IPS DF 6.9 (cell line): ENCODE measurements at regions not wholly inside any gene's neighbourhood (a gene's known extent, or its start where the extent isn't known, plus 50 kb on each side); places are given as distances from the start of the nearest gene placed in this dataset.

Experiments used
- DNase-seq: peaks from one replicate; pipeline ENCODE4 v3.0.0-alpha.2; 2013; ENCODE audit warnings: low read depth, low spot score
- H3K27ac ChIP-seq: one replicate; pipeline ENCODE4 v1.5.1; 2013; ENCODE audit warnings: low read length, control low read depth
- H3K27me3 ChIP-seq: 2 replicates; pipeline ENCODE4 v1.6.1; 2013; ENCODE audit warnings: mild to moderate bottlenecking, low read length; ENCODE audit not compliant: control insufficient read depth, insufficient read depth
- H3K36me3 ChIP-seq: 2 replicates; pipeline ENCODE4 v1.6.1; 2013; ENCODE audit warnings: low read length; ENCODE audit not compliant: control insufficient read depth, insufficient read depth
- H3K4me1 ChIP-seq: 2 replicates; pipeline ENCODE4 v1.6.1; 2013; ENCODE audit warnings: low read length; ENCODE audit not compliant: control insufficient read depth, insufficient read depth
- H3K4me3 ChIP-seq: 2 replicates; pipeline ENCODE4 v1.5.1; 2013; ENCODE audit warnings: mild to moderate bottlenecking, low read length
- H3K9me3 ChIP-seq: 2 replicates; pipeline ENCODE4 v1.6.1; 2013; ENCODE audit warnings: low read length, inconsistent platforms; ENCODE audit not compliant: control insufficient read depth, insufficient read depth
- WGBS: extraction: QIAGEN DNeasy Blood & Tissue Kit; methylation state at CpG from one replicate; pipeline ENCODE4 v1.1.7; 2013; ENCODE audit warnings: mixed read lengths, missing lambda C conversion rate; ENCODE audit not compliant: insufficient read length, insufficient coverage; 5-methylcytosine and 5-hydroxymethylcytosine counted together

DNA sequence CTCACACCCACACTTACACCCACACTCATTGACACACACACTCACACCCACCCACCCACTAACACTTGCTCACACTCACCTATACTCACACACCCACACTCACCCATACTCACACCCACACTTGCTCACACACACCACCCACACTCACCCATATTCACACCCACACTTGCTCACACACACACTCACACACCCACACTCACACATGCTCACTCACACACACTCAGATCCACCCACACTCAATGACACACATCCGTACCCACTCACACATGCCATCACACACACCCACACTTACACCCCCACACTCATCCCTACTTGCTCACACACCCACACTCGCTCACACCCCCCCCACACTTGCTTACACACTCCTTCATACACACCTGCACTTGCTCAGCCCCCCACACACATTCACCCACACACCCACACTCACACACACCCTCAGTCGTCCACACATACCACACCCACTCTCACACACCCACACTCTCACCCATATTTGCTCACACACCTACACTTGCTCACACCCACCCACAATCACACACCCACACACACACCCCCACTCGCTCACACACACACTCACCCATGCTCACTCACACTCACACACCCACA, 321.1 kb upstream of the N4BP1 start:
- no peak overlapping the region for H3K4me3 ChIP-seq
- no peaks in the 10 kb centered on the region for H3K27me3 ChIP-seq
- no peak for DNase-seq
- no peak overlapping the region for H3K27ac ChIP-seq
- no peaks in the 10 kb centered on the region for H3K9me3 ChIP-seq
- WGBS: 100% methylated on average over 4 of the region's 4 CpGs
- H3K36me3 ChIP-seq: no peaks in the 10 kb centered on the region
- H3K4me1 ChIP-seq: no peaks in the 10 kb centered on the region

- H3K36me3 ChIP-seq: no peaks in the 10 kb centered on the region
- no peak for DNase-seq
- H3K9me3 ChIP-seq: no peaks in the 10 kb centered on the region
- no peaks in the 10 kb centered on the region for H3K27me3 ChIP-seq
- no peak overlapping the region for H3K27ac ChIP-seq
- no peak overlapping the region for H3K4me3 ChIP-seq
- no CpG with 5 or more reads among the region's 6 CpGs for WGBS
- H3K4me1 ChIP-seq: no peaks in the 10 kb centered on the region
Measured at GRCh38 chr16:48919791-48920190, 309.8 kb upstream of the N4BP1 start.

GRCh38 chr16:48918520-48919258, 308.7 kb upstream of the N4BP1 start:
- H3K27ac ChIP-seq: no peak overlapping the region
- H3K4me1 ChIP-seq: no peaks in the 10 kb centered on the region
- no peak for DNase-seq
- H3K4me3 ChIP-seq: no peak overlapping the region
- H3K27me3 ChIP-seq: no peaks in the 10 kb centered on the region
- WGBS: no CpG with 5 or more reads among the region's 4 CpGs
- no peaks in the 10 kb centered on the region for H3K9me3 ChIP-seq
- no peaks in the 10 kb centered on the region for H3K36me3 ChIP-seq

- no peaks in the 10 kb centered on the region for H3K36me3 ChIP-seq
- H3K4me3 ChIP-seq: no peak overlapping the region
- H3K4me1 ChIP-seq: no peaks in the 10 kb centered on the region
- no peak for DNase-seq
- no peaks in the 10 kb centered on the region for H3K9me3 ChIP-seq
- H3K27me3 ChIP-seq: no peaks in the 10 kb centered on the region
- no peak overlapping the region for H3K27ac ChIP-seq
- no CpG with 5 or more reads among the region's 1 CpG for WGBS
Measured at GRCh38 chr16:48916566-48916965, 306.6 kb upstream of the N4BP1 start.

DNA sequence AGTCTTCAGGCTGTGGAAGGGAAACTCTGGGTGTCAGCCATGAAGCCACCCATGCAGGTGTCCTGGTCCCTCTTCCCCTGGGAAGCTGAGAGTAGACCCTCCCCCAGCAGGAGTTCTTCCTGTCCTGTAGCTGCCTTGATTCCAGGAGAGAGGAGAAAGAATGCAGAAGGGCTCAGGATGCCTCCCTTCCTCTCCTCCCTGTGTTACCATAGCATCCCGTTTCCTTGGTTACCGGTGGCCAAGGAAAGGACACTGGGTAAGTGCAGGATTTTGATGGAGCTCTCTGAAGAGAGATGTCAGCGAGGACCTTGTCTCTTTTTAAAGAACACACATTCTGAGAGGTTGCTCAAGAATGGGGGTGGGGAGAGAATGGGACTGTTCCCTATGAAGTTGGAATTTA, 304.1 kb upstream of the N4BP1 start:
- Histone ChIP-seq H3K4me3 (no peak overlapping the region), H3K27ac (no peak overlapping the region), H3K27me3 (no peaks in the 10 kb centered on the region), H3K36me3 (no peaks in the 10 kb centered on the region), H3K4me1 (no peaks in the 10 kb centered on the region), H3K9me3 (no peaks in the 10 kb centered on the region)
- no peak for DNase-seq
- WGBS: no CpG with 5 or more reads among the region's 3 CpGs

GRCh38 chr16:48913384-48913783, 303.4 kb upstream of the N4BP1 start:
- no CpG with 5 or more reads among the region's 4 CpGs for WGBS
- Histone ChIP-seq H3K9me3 (no peaks in the 10 kb centered on the region), H3K27ac (no peak overlapping the region)

DNA sequence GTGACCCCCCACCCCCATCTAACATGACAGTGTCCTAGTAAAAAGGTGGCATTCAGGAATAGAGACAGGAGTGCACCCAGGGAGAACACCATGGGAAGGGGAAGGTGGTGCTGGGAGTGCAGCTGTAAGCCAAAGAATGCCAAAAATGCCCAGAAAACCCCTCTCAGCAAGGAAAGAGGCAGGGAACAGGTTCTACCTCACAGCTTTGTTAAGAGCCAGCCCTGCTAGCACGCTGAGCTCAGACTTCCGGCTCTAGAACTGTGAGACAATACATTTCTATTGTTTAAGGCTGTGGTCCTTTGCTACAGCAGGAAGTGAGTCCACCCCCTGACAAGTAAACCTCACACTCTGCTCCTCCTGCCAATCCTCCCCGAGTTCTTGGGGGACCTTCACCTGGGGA, 302.4 kb upstream of the N4BP1 start:
- DNase-seq: no peak
- Histone ChIP-seq H3K4me1 (no peaks in the 10 kb centered on the region), H3K36me3 (no peaks in the 10 kb centered on the region), H3K4me3 (no peak overlapping the region), H3K9me3 (no peaks in the 10 kb centered on the region), H3K27ac (no peak overlapping the region), H3K27me3 (no peaks in the 10 kb centered on the region)
- WGBS: no CpG with 5 or more reads among the region's 3 CpGs

More at GRCh38 chr16:48913384-48913783, 303.4 kb upstream of the N4BP1 start:
- DNase-seq: no peak
- Histone ChIP-seq H3K4me3 (no peak overlapping the region), H3K36me3 (no peaks in the 10 kb centered on the region), H3K4me1 (no peaks in the 10 kb centered on the region), H3K27me3 (no peaks in the 10 kb centered on the region)

- Histone ChIP-seq H3K4me3 (no peak overlapping the region), H3K4me1 (no peaks in the 10 kb centered on the region), H3K9me3 (no peaks in the 10 kb centered on the region), H3K27ac (no peak overlapping the region), H3K36me3 (no peaks in the 10 kb centered on the region), H3K27me3 (no peaks in the 10 kb centered on the region)
- no peak for DNase-seq
- no CpG with 5 or more reads among the region's 5 CpGs for WGBS
Measured at GRCh38 chr16:48911700-48912099, 301.7 kb upstream of the N4BP1 start.

DNA sequence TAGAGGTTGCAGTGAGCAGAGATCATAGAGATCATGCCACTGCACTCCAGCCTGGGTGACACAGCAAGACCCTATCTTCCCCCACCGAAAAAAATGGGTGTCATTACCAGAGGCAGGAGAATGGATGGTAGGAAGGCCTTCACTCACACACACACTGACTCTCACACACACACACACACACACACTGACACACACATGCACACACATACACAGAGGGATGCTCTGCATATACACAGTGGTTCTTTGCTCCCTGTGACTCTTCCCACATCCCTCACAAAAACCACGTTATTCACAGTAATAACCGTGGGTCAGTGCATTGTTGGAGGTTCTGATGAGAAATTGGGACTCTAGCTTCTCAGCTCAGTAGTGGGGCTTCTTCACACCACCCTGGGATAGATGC, 300.2 kb upstream of the N4BP1 start:
- Histone ChIP-seq H3K27me3 (no peaks in the 10 kb centered on the region), H3K4me3 (no peak overlapping the region), H3K9me3 (no peaks in the 10 kb centered on the region), H3K4me1 (no peaks in the 10 kb centered on the region), H3K27ac (no peak overlapping the region), H3K36me3 (no peaks in the 10 kb centered on the region)
- DNase-seq: no peak
- WGBS: no CpG with 5 or more reads among the region's 3 CpGs

- Histone ChIP-seq H3K27ac (no peak overlapping the region), H3K27me3 (no peaks in the 10 kb centered on the region), H3K9me3 (no peaks in the 10 kb centered on the region), H3K36me3 (no peaks in the 10 kb centered on the region), H3K4me3 (no peak overlapping the region), H3K4me1 (no peaks in the 10 kb centered on the region)
- DNase-seq: no peak
- no CpG with 5 or more reads among the region's 5 CpGs for whole genome bisulfite sequencing
Measured at GRCh38 chr16:48909231-48909630, 299.3 kb upstream of the N4BP1 start.
